ENCODE measurements at regions not wholly inside any gene's neighbourhood (a gene's known extent, or its start where the extent isn't known, plus 50 kb on each side); places are given as distances from the start of the nearest gene placed in this dataset.
A peak's percentile ranks its signal among the peaks of the same experiment; 100 is the strongest.

GRCh38 chr1:188715566-188715965 is 1762.1 kb downstream of the BRINP3 start:
- no peak overlapping the region for H3K27ac ChIP-seq
- H3K9me3 ChIP-seq (ENCODE audit: insufficient read depth, low read depth): no peaks in the 10 kb centered on the region
- no peak overlapping the region for H2AFZ ChIP-seq
- TF ChIP-seq EZH2 (IDR thresholded peaks at IDR 0.05; ENCODE audit: low read depth) (no peak), CTCF (conservative IDR thresholded peaks at IDR 0.05) (no peak)
- no peaks in the 10 kb centered on the region for H3K27me3 ChIP-seq (ENCODE audit: insufficient read depth, low read depth)
- POLR2A ChIA-PET (ENCODE audit: unreplicated experiment): no interaction called here
- no peak for DNase-seq
- no peaks in the 10 kb centered on the region for H3K4me1 ChIP-seq (replicated peaks; ENCODE audit: insufficient read depth)
- no peaks in the 10 kb centered on the region for H4K20me1 ChIP-seq (ENCODE audit: insufficient read depth)
- no TSS peak for BruUV-seq (replicated peaks)
- H3K9me2 ChIP-seq (ENCODE audit: insufficient read depth): no peaks in the 10 kb centered on the region; the same call in 1 of the 2 replicates
- H3K79me2 ChIP-seq (ENCODE audit: low read depth): no peaks in the 10 kb centered on the region
- H3F3A ChIP-seq (ENCODE audit: insufficient read depth, low read depth): no peaks in the 10 kb centered on the region; the same call in 1 of the 2 replicates
- intact Hi-C loops (cut with micrococcal nuclease; ENCODE audit: unreplicated experiment): no loop called here
- no peak overlapping the region for H3K4me3 ChIP-seq
- no peak overlapping the region for H3K4me2 ChIP-seq
- CTCF ChIA-PET: interaction anchor here (0.7 kb wide), 1 partner anchor 1434 kb away, joined by 3 read pairs; no protein-coding TSS in a partner anchor
- no peaks in the 10 kb centered on the region for H3K36me3 ChIP-seq (ENCODE audit: low read depth)

DNA sequence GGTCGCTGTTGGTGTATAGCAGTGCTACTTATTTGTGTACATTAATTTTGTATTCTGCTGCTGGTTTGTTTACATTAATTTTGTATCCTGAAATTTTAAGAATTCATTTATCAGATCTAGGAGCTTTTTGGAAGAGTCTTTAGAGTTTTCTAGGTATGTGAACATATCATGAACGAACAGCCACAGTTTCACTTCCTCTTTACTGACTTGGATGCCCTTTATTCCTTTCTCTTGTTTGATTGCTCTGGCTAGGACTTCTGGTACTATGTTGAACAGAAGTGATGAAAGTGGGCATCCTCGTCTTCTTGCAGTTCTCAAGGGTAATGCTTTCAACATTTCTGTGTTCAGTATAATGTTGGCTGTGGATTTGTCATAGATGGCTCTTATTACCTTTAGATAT is 1757.9 kb downstream of the BRINP3 start:
- POLR2A ChIA-PET (ENCODE audit: unreplicated experiment): no interaction called here
- CTCF ChIA-PET: no interaction called here

DNA sequence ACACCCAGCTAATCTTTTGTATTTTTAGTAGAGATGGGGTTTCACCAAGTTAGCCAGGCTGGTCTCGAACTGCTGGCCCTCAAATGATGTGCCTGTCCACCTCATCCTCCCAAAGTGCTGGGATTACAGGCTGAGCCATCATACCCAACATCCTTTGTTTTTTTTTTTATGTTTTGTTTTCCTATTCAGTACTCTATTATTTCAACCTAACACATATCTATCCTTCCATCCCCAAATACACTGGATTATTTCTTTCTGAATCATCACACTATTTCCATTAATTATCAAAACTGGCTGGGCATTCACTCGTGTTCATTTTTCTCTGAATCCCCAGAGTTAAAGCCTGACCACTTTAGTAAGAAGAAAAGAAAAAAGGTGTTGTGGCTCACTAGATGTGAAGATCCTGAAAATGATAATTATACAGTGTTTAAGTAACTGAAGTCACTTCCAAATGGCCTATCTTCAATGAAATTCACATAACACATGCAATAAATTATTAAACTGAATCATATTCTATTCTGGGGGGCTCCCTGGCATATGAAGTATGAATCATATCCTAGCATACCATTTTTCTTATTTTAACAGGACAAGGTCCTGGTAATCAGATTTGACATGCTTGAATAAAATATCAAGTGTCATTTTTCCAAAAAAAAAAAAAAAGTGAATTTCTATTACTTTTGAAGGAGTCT is 1754.2 kb downstream of the BRINP3 start:
- TF ChIP-seq CTCF (conservative IDR thresholded peaks at IDR 0.05): no peak
- TF ChIP-seq EZH2 (IDR thresholded peaks at IDR 0.05; ENCODE audit: low read depth): no peak
- POLR2A ChIA-PET (ENCODE audit: unreplicated experiment): no interaction called here

More for the DNA sequence above, 1757.9 kb downstream of the BRINP3 start:
- no peaks in the 10 kb centered on the region for H3K36me3 ChIP-seq (ENCODE audit: low read depth)
- H2AFZ ChIP-seq: no peak overlapping the region
- no peak overlapping the region for H3K27ac ChIP-seq
- no peaks in the 10 kb centered on the region for H3K79me2 ChIP-seq (ENCODE audit: low read depth)
- no peak for TF ChIP-seq EZH2 (IDR thresholded peaks at IDR 0.05; ENCODE audit: low read depth)
- TF ChIP-seq CTCF (conservative IDR thresholded peaks at IDR 0.05): no peak
- H4K20me1 ChIP-seq (ENCODE audit: insufficient read depth): no peaks in the 10 kb centered on the region
- no peak overlapping the region for H3K4me3 ChIP-seq
- intact Hi-C loops (cut with micrococcal nuclease; ENCODE audit: unreplicated experiment): no loop called here
- H3F3A ChIP-seq (ENCODE audit: insufficient read depth, low read depth): no peaks in the 10 kb centered on the region
- no peaks in the 10 kb centered on the region; the same call in 1 of the 2 replicates for H3K9me2 ChIP-seq (ENCODE audit: insufficient read depth)
- DNase-seq: no peak
- H3K4me1 ChIP-seq (replicated peaks; ENCODE audit: insufficient read depth): no peaks in the 10 kb centered on the region
- H3K4me2 ChIP-seq: no peak overlapping the region
- H3K9me3 ChIP-seq (ENCODE audit: insufficient read depth, low read depth): no peaks in the 10 kb centered on the region
- BruUV-seq (replicated peaks): no TSS peak
- H3K27me3 ChIP-seq (ENCODE audit: insufficient read depth, low read depth): no peaks in the 10 kb centered on the region

More for the DNA sequence above, 1754.2 kb downstream of the BRINP3 start:
- Histone ChIP-seq H3K4me1 (replicated peaks; ENCODE audit: insufficient read depth) (no peaks in the 10 kb centered on the region), H3F3A (ENCODE audit: insufficient read depth, low read depth) (no peaks in the 10 kb centered on the region), H4K20me1 (ENCODE audit: insufficient read depth) (no peaks in the 10 kb centered on the region), H3K27me3 (ENCODE audit: insufficient read depth, low read depth) (no peaks in the 10 kb centered on the region), H3K4me2 (no peak overlapping the region), H3K9me2 (ENCODE audit: insufficient read depth) (no peaks in the 10 kb centered on the region; the same call in 1 of the 2 replicates), H3K79me2 (ENCODE audit: low read depth) (no peaks in the 10 kb centered on the region), H2AFZ (0 out of 2 replicates have a peak overlapping the region, but pooled peaks have one; percentile 6), H3K27ac (no peak overlapping the region), H3K36me3 (ENCODE audit: low read depth) (no peaks in the 10 kb centered on the region), H3K4me3 (no peak overlapping the region), H3K9me3 (ENCODE audit: insufficient read depth, low read depth) (no peaks in the 10 kb centered on the region)
- CTCF ChIA-PET: no interaction called here
- no TSS peak for BruUV-seq (replicated peaks)
- no peak for DNase-seq
- intact Hi-C loops (cut with micrococcal nuclease; ENCODE audit: unreplicated experiment): no loop called here

All from PC-9 (cell line).